ENCODE measurements at regions not wholly inside any gene's neighbourhood (a gene's known extent, or its start where the extent isn't known, plus 50 kb on each side); places are given as distances from the start of the nearest gene placed in this dataset.
"Not testable (repeated sequence)": the region's sequence is repeated elsewhere in the genome, so short reads cannot be mapped to it uniquely, and the experiment has no call there.

GRCh38 chr5:174807471-174807870, 83.1 kb downstream of the MSX2 start:
- no peak for DNase-seq (ENCODE audit: low read depth in 2 of 3, low spot score in 1 of 3)

- DNase-seq (ENCODE audit: low read depth in 2 of 3, low spot score in 1 of 3): no peak
Observed at GRCh38 chr5:174806729-174807128, 82.3 kb downstream of the MSX2 start.

- no peak for DNase-seq (ENCODE audit: low read depth in 2 of 3, low spot score in 1 of 3)
Observed at GRCh38 chr5:174801798-174802197, 77.4 kb downstream of the MSX2 start.

- no peak for DNase-seq (ENCODE audit: low read depth in 2 of 3, low spot score in 1 of 3)
Observed at GRCh38 chr5:174800435-174800834, 76.1 kb downstream of the MSX2 start.

GRCh38 chr5:174799121-174799520, 74.7 kb downstream of the MSX2 start:
- no peak for DNase-seq (ENCODE audit: low read depth in 2 of 3, low spot score in 1 of 3)

- no peak for DNase-seq (ENCODE audit: low read depth in 2 of 3, low spot score in 1 of 3)
Observed at GRCh38 chr5:174798551-174798951, 74.2 kb downstream of the MSX2 start.

GRCh38 chr5:174796711-174797192, 72.4 kb downstream of the MSX2 start:
- no peak for DNase-seq (ENCODE audit: low read depth in 2 of 3, low spot score in 1 of 3)

- no peak for DNase-seq (ENCODE audit: low read depth in 2 of 3, low spot score in 1 of 3)
Observed at GRCh38 chr5:174794931-174795672, 70.7 kb downstream of the MSX2 start.

- peak; percentile 21 to 31 (median 30) for DNase-seq (ENCODE audit: low read depth in 2 of 3, low spot score in 1 of 3)
Observed at GRCh38 chr5:174793684-174794328, 69.4 kb downstream of the MSX2 start.

GRCh38 chr5:174793076-174793475, 68.7 kb downstream of the MSX2 start:
- DNase-seq (ENCODE audit: low read depth in 2 of 3, low spot score in 1 of 3): no peak

- not testable (repeated sequence) for DNase-seq (ENCODE audit: low read depth in 2 of 3, low spot score in 1 of 3)
Observed at GRCh38 chr5:174792265-174792664, 67.9 kb downstream of the MSX2 start.

- no peak for DNase-seq (ENCODE audit: low read depth in 2 of 3, low spot score in 1 of 3)
Observed at GRCh38 chr5:174790906-174791305, 66.5 kb downstream of the MSX2 start.

GRCh38 chr5:174789596-174789995, 65.2 kb downstream of the MSX2 start:
- DNase-seq (ENCODE audit: low read depth in 2 of 3, low spot score in 1 of 3): no peak

- no peak for DNase-seq (ENCODE audit: low read depth in 2 of 3, low spot score in 1 of 3)
Observed at GRCh38 chr5:174785120-174785680, 60.8 kb downstream of the MSX2 start.
